ENCODE measurements at regions not wholly inside any gene's neighbourhood (a gene's known extent, or its start where the extent isn't known, plus 50 kb on each side); places are given as distances from the start of the nearest gene placed in this dataset.
"Not testable (repeated sequence)": the region's sequence is repeated elsewhere in the genome, so short reads cannot be mapped to it uniquely, and the experiment has no call there.

- Histone ChIP-seq H3K9me3 (ENCODE audit: control insufficient read depth, low read length) (peaks cover 3% of the 10 kb centered on the region), H2BK120ac (ENCODE audit: low read depth, low read length) (peak overlapping the region; percentile 1)
Measured at GRCh38 chr5:96320797-96321196, 112.3 kb downstream of the PCSK1 start.

GRCh38 chr5:96319981-96320739, 112.9 kb downstream of the PCSK1 start:
- not testable (repeated sequence) for H2BK15ac ChIP-seq (ENCODE audit: low read depth, poor library complexity, severe bottlenecking); H3K36me3 ChIP-seq (ENCODE audit: control insufficient read depth in 1 of 2, insufficient read depth in 2 of 2, low read depth in 1 of 2, low read length in 2 of 2); H3K79me1 ChIP-seq (replicated peaks; ENCODE audit: low read length, poor library complexity, severe bottlenecking); H2AK5ac ChIP-seq (ENCODE audit: low read length, severe bottlenecking); H3K9ac ChIP-seq (ENCODE audit: low read length); H2BK5ac ChIP-seq (ENCODE audit: low read depth, low read length, poor library complexity, severe bottlenecking); H4K8ac ChIP-seq (ENCODE audit: low read length); H3K4me3 ChIP-seq (ENCODE audit: insufficient read depth in 1 of 2, low read depth in 1 of 2, low read length in 2 of 2); H3K27me3 ChIP-seq (ENCODE audit: control insufficient read depth in 1 of 2, insufficient read depth in 1 of 2, low read length in 2 of 2); DNase-seq; H2BK12ac ChIP-seq (ENCODE audit: low read length in 2 of 2); H3K18ac ChIP-seq (ENCODE audit: low read depth in 1 of 2, low read length in 2 of 2); H3K4me1 ChIP-seq (ENCODE audit: control insufficient read depth, insufficient read depth, low read depth, low read length); H3K4ac ChIP-seq (ENCODE audit: low read depth in 1 of 2, low read length in 2 of 2); H3K14ac ChIP-seq (ENCODE audit: low read length in 2 of 2); H3K4me2 ChIP-seq (ENCODE audit: low read length, poor library complexity, severe bottlenecking); H3K9me3 ChIP-seq (ENCODE audit: control insufficient read depth, low read length); H3K27ac ChIP-seq (ENCODE audit: low read length, poor library complexity, severe bottlenecking); H2BK120ac ChIP-seq (ENCODE audit: low read depth, low read length); H4K91ac ChIP-seq (ENCODE audit: low read length); H2AFZ ChIP-seq (ENCODE audit: low read depth, low read length); H3K23ac ChIP-seq (ENCODE audit: low read length in 2 of 2)
- 90% methylated on average over 9 of the region's 11 CpGs for WGBS

More at GRCh38 chr5:96320797-96321196, 112.3 kb downstream of the PCSK1 start:
- Histone ChIP-seq H3K27ac (ENCODE audit: low read length, poor library complexity, severe bottlenecking) (no peak overlapping the region), H3K27me3 (ENCODE audit: control insufficient read depth in 1 of 2, insufficient read depth in 1 of 2, low read length in 2 of 2) (no peaks in the 10 kb centered on the region), H4K91ac (ENCODE audit: low read length) (no peak overlapping the region), H3K4me3 (ENCODE audit: insufficient read depth in 1 of 2, low read depth in 1 of 2, low read length in 2 of 2) (no peak overlapping the region), H2BK5ac (ENCODE audit: low read depth, low read length, poor library complexity, severe bottlenecking) (no peak overlapping the region), H3K4me1 (ENCODE audit: control insufficient read depth, insufficient read depth, low read depth, low read length) (peaks cover 1% of the 10 kb centered on the region), H3K14ac (ENCODE audit: low read length in 2 of 2) (no peak overlapping the region), H3K4me2 (ENCODE audit: low read length, poor library complexity, severe bottlenecking) (no peak overlapping the region), H2BK15ac (ENCODE audit: low read depth, poor library complexity, severe bottlenecking) (no peak overlapping the region), H3K4ac (ENCODE audit: low read depth in 1 of 2, low read length in 2 of 2) (no peak overlapping the region), H2AFZ (ENCODE audit: low read depth, low read length) (no peak overlapping the region), H3K9ac (ENCODE audit: low read length) (no peak overlapping the region), H2BK12ac (ENCODE audit: low read length in 2 of 2) (no peak overlapping the region), H3K36me3 (ENCODE audit: control insufficient read depth in 1 of 2, insufficient read depth in 2 of 2, low read depth in 1 of 2, low read length in 2 of 2) (no peaks in the 10 kb centered on the region), H3K18ac (ENCODE audit: low read depth in 1 of 2, low read length in 2 of 2) (no peak overlapping the region), H4K8ac (ENCODE audit: low read length) (no peak overlapping the region), H2AK5ac (ENCODE audit: low read length, severe bottlenecking) (no peak overlapping the region), H3K23ac (ENCODE audit: low read length in 2 of 2) (no peak overlapping the region), H3K79me1 (replicated peaks; ENCODE audit: low read length, poor library complexity, severe bottlenecking) (no peaks in the 10 kb centered on the region)
- no peak for DNase-seq
- 93% methylated on average over 3 of the region's 3 CpGs for WGBS

- no peak overlapping the region for H3K4ac ChIP-seq (ENCODE audit: low read depth in 1 of 2, low read length in 2 of 2)
- peaks cover 3% of the 10 kb centered on the region for H3K9me3 ChIP-seq (ENCODE audit: control insufficient read depth, low read length)
- H3K23ac ChIP-seq (ENCODE audit: low read length in 2 of 2) = no peak overlapping the region
- peak overlapping the region in 1 of 2 experiments; percentile 21 for H2BK12ac ChIP-seq (ENCODE audit: low read length in 2 of 2)
- no peak overlapping the region for H2BK5ac ChIP-seq (ENCODE audit: low read depth, low read length, poor library complexity, severe bottlenecking)
- H3K4me1 ChIP-seq (ENCODE audit: control insufficient read depth, insufficient read depth, low read depth, low read length) = peaks cover 2% of the 10 kb centered on the region
- H4K91ac ChIP-seq (ENCODE audit: low read length) = no peak overlapping the region
- no peak overlapping the region for H3K27ac ChIP-seq (ENCODE audit: low read length, poor library complexity, severe bottlenecking)
- no peak overlapping the region for H3K4me2 ChIP-seq (ENCODE audit: low read length, poor library complexity, severe bottlenecking)
- 100% methylated on average over 1 of the region's 1 CpG for WGBS
- H3K27me3 ChIP-seq (ENCODE audit: control insufficient read depth in 1 of 2, insufficient read depth in 1 of 2, low read length in 2 of 2) = no peaks in the 10 kb centered on the region
- no peaks in the 10 kb centered on the region for H3K79me1 ChIP-seq (replicated peaks; ENCODE audit: low read length, poor library complexity, severe bottlenecking)
- no peak overlapping the region for H2BK15ac ChIP-seq (ENCODE audit: low read depth, poor library complexity, severe bottlenecking)
- no peak overlapping the region for H2AFZ ChIP-seq (ENCODE audit: low read depth, low read length)
- no peak overlapping the region for H3K4me3 ChIP-seq (ENCODE audit: insufficient read depth in 1 of 2, low read depth in 1 of 2, low read length in 2 of 2)
- no peak overlapping the region for H2AK5ac ChIP-seq (ENCODE audit: low read length, severe bottlenecking)
- H2BK120ac ChIP-seq (ENCODE audit: low read depth, low read length) = no peak overlapping the region
- no peak overlapping the region for H3K14ac ChIP-seq (ENCODE audit: low read length in 2 of 2)
- peak overlapping the region in 1 of 2 experiments; percentile 60 for H3K18ac ChIP-seq (ENCODE audit: low read depth in 1 of 2, low read length in 2 of 2)
- DNase-seq = no peak
- no peaks in the 10 kb centered on the region for H3K36me3 ChIP-seq (ENCODE audit: control insufficient read depth in 1 of 2, insufficient read depth in 2 of 2, low read depth in 1 of 2, low read length in 2 of 2)
- no peak overlapping the region for H4K8ac ChIP-seq (ENCODE audit: low read length)
- no peak overlapping the region for H3K9ac ChIP-seq (ENCODE audit: low read length)
Measured at GRCh38 chr5:96318569-96319110, 114.4 kb downstream of the PCSK1 start.

- H2BK5ac ChIP-seq (ENCODE audit: low read depth, low read length, poor library complexity, severe bottlenecking) = no peak overlapping the region
- H3K14ac ChIP-seq (ENCODE audit: low read length in 2 of 2) = no peak overlapping the region
- no peak overlapping the region for H4K8ac ChIP-seq (ENCODE audit: low read length)
- no peak overlapping the region for H2BK15ac ChIP-seq (ENCODE audit: low read depth, poor library complexity, severe bottlenecking)
- no peak overlapping the region for H3K23ac ChIP-seq (ENCODE audit: low read length in 2 of 2)
- no peak overlapping the region for H2BK120ac ChIP-seq (ENCODE audit: low read depth, low read length)
- H3K27me3 ChIP-seq (ENCODE audit: control insufficient read depth in 1 of 2, insufficient read depth in 1 of 2, low read length in 2 of 2) = no peaks in the 10 kb centered on the region
- H2BK12ac ChIP-seq (ENCODE audit: low read length in 2 of 2) = no peak overlapping the region
- no peak overlapping the region for H3K18ac ChIP-seq (ENCODE audit: low read depth in 1 of 2, low read length in 2 of 2)
- no peak overlapping the region for H3K4ac ChIP-seq (ENCODE audit: low read depth in 1 of 2, low read length in 2 of 2)
- H3K9me3 ChIP-seq (ENCODE audit: control insufficient read depth, low read length) = peaks cover 3% of the 10 kb centered on the region
- H3K4me3 ChIP-seq (ENCODE audit: insufficient read depth in 1 of 2, low read depth in 1 of 2, low read length in 2 of 2) = no peak overlapping the region
- H3K79me1 ChIP-seq (replicated peaks; ENCODE audit: low read length, poor library complexity, severe bottlenecking) = no peaks in the 10 kb centered on the region
- H2AFZ ChIP-seq (ENCODE audit: low read depth, low read length) = no peak overlapping the region
- DNase-seq = no peak
- no peak overlapping the region for H3K27ac ChIP-seq (ENCODE audit: low read length, poor library complexity, severe bottlenecking)
- no peak overlapping the region for H2AK5ac ChIP-seq (ENCODE audit: low read length, severe bottlenecking)
- no peak overlapping the region for H4K91ac ChIP-seq (ENCODE audit: low read length)
- WGBS = 92% methylated on average over 3 of the region's 3 CpGs
- H3K4me1 ChIP-seq (ENCODE audit: control insufficient read depth, insufficient read depth, low read depth, low read length) = peaks cover 2% of the 10 kb centered on the region
- no peak overlapping the region for H3K4me2 ChIP-seq (ENCODE audit: low read length, poor library complexity, severe bottlenecking)
- H3K36me3 ChIP-seq (ENCODE audit: control insufficient read depth in 1 of 2, insufficient read depth in 2 of 2, low read depth in 1 of 2, low read length in 2 of 2) = no peaks in the 10 kb centered on the region
- peak overlapping the region; percentile 52 for H3K9ac ChIP-seq (ENCODE audit: low read length)
Measured at GRCh38 chr5:96317945-96318344, 115.1 kb downstream of the PCSK1 start.
